H1 (cell line): ENCODE measurements at regions not wholly inside any gene's neighbourhood (a gene's known extent, or its start where the extent isn't known, plus 50 kb on each side); places are given as distances from the start of the nearest gene placed in this dataset.

Experiments used
- CTCF ChIA-PET: fragments of 300-600 bp; sonication (Branson Sonifier 250); formaldehyde crosslinking; loops from one replicate; lab custom pipeline; 2021; ENCODE audit not compliant: partially characterized antibody; lab: Charles Lee
- POLR2A ChIA-PET: fragments of 300-600 bp; sonication (Branson Sonifier 250); formaldehyde crosslinking; loops from one replicate; lab custom pipeline; 2021; ENCODE audit warnings: inconsistent platforms; ENCODE audit not compliant: partially characterized antibody; lab: Charles Lee
- DNase-seq, 2 experiments: peaks; one replicate each; pipeline versions ENCODE4 v3.0.0 to v3.0.0-alpha.2; 2010 to 2022; ENCODE audit warnings: low spot score in 2 of 2, low read depth in 1 of 2, mixed read lengths in 1 of 2
- FAIRE-seq: peaks from 2 replicates; lab custom pipeline; 2011; peaks lifted over from hg19 to GRCh38; lab: Jason Lieb, UNC
- H2AFZ ChIP-seq: 2 replicates; pipeline ENCODE4 v1.8.1; 2012; ENCODE audit warnings: low read length, inconsistent platforms
- H2AK5ac ChIP-seq: 2 replicates; pipeline ENCODE4 v1.6.1; 2013; ENCODE audit warnings: low read depth, low read length
- H2BK120ac ChIP-seq: replicated peaks from 2 replicates; pipeline ENCODE3; 2013; ENCODE audit warnings: low read depth, low read length, inconsistent platforms
- H2BK12ac ChIP-seq: 2 replicates; pipeline ENCODE4 v1.6.1; 2013; ENCODE audit warnings: low read depth, low read length
- H2BK15ac ChIP-seq: 2 replicates; pipeline ENCODE4 v1.6.1; 2013; ENCODE audit warnings: low read length
- H2BK20ac ChIP-seq: 2 replicates; pipeline ENCODE4 v1.6.1; 2013; ENCODE audit warnings: low read length
- H2BK5ac ChIP-seq: 2 replicates; pipeline ENCODE4 v1.6.1; 2013; ENCODE audit warnings: low read depth, low read length
- H3K14ac ChIP-seq: 2 replicates; pipeline ENCODE4 v1.6.1; 2013; ENCODE audit warnings: inconsistent platforms; ENCODE audit not compliant: insufficient read length
- H3K18ac ChIP-seq: 2 replicates; pipeline ENCODE4 v1.6.1; 2013; ENCODE audit warnings: low read length; ENCODE audit errors: extremely low read depth
- H3K23ac ChIP-seq: 2 replicates; pipeline ENCODE4 v1.6.1; 2013; ENCODE audit warnings: inconsistent platforms; ENCODE audit not compliant: insufficient read length
- H3K23me2 ChIP-seq: 2 replicates; pipeline ENCODE4 v1.6.1; 2013; ENCODE audit warnings: low read depth, low read length
- H3K27ac ChIP-seq: 2 replicates; pipeline ENCODE4 v1.6.1; 2011; ENCODE audit warnings: low read depth, low read length, inconsistent platforms
- H3K27me3 ChIP-seq, 4 experiments: replicated peaks in 1 of 4; 1 replicate in 1 of 4; 2 replicates in 3 of 4; pipeline versions ENCODE4 v1.6.1 to v1.8.1; 2011 to 2013; ENCODE audit warnings: low read length in 3 of 4, mild to moderate bottlenecking in 3 of 4, inconsistent platforms in 2 of 4, mixed read lengths in 2 of 4, moderate library complexity in 1 of 4; ENCODE audit not compliant: control insufficient read depth in 3 of 4, insufficient read depth in 3 of 4; ENCODE audit errors: extremely low read depth in 1 of 4
- H3K36me3 ChIP-seq, 4 experiments: 2 replicates each; pipeline versions ENCODE4 v1.6.1 to v1.8.1; 2011 to 2013; ENCODE audit warnings: mild to moderate bottlenecking in 4 of 4, low read length in 3 of 4, moderate library complexity in 2 of 4, control low read depth in 1 of 4, inconsistent platforms in 1 of 4; ENCODE audit not compliant: insufficient read depth in 4 of 4, control insufficient read depth in 2 of 4
- H3K4ac ChIP-seq: replicated peaks from 2 replicates; pipeline ENCODE3; 2013; ENCODE audit warnings: low read length, low read depth, mixed read lengths, inconsistent platforms; ENCODE audit not compliant: insufficient read length
- H3K4me1 ChIP-seq, 4 experiments: replicated peaks in 1 of 4; 1 replicate in 1 of 4; 2 replicates in 3 of 4; pipeline versions ENCODE4 v1.6.1 to v1.8.1; 2011 to 2013; ENCODE audit warnings: low read length in 3 of 4, inconsistent platforms in 2 of 4, mixed read lengths in 1 of 4; ENCODE audit not compliant: insufficient read depth in 4 of 4, control insufficient read depth in 3 of 4
- H3K4me2 ChIP-seq, 2 experiments: 2 replicates each; pipeline versions ENCODE4 v1.6.1 to v1.8.1; 2011 to 2013; ENCODE audit warnings: low read depth in 2 of 2, low read length in 2 of 2, control low read depth in 1 of 2, inconsistent platforms in 1 of 2, mild to moderate bottlenecking in 1 of 2; ENCODE audit not compliant: insufficient read depth in 1 of 2
- H3K4me3 ChIP-seq, 4 experiments: fragments of 200-600, 300-600 bp in 1 of 4; sonication (generic), shearing (Covaris generic), sonication (Bioruptor Twin) in 1 of 4; 2 replicates each; pipeline versions ENCODE4 v1.5.1 to v1.8.1; 2011 to 2016; ENCODE audit warnings: low read length in 4 of 4, low read depth in 3 of 4, control low read depth in 2 of 4, inconsistent platforms in 2 of 4, mild to moderate bottlenecking in 2 of 4, mixed read lengths in 1 of 4, moderate library complexity in 1 of 4; ENCODE audit not compliant: insufficient read depth in 2 of 4; ENCODE audit errors: extremely low read depth in 1 of 4
- H3K56ac ChIP-seq: replicated peaks from 2 replicates; pipeline ENCODE3; 2013; ENCODE audit warnings: low read depth, mild to moderate bottlenecking, mixed read lengths, low read length, inconsistent platforms; ENCODE audit not compliant: insufficient read length
- H3K79me1 ChIP-seq: 2 replicates; pipeline ENCODE4 v1.6.1; 2013; ENCODE audit warnings: low read depth, low read length, control low read depth
- H3K79me2 ChIP-seq, 2 experiments: 2 replicates each; pipeline versions ENCODE4 v1.6.1 to v1.8.1; 2012 to 2013; ENCODE audit warnings: low read length in 2 of 2, mild to moderate bottlenecking in 2 of 2, inconsistent platforms in 1 of 2; ENCODE audit not compliant: insufficient read depth in 2 of 2, control insufficient read depth in 1 of 2
- H3K9ac ChIP-seq, 4 experiments: replicated peaks in 1 of 4; 1 replicate in 1 of 4; 2 replicates in 3 of 4; pipeline versions ENCODE4 v1.6.1 to v1.8.1; 2011 to 2013; ENCODE audit warnings: low read depth in 3 of 4, low read length in 3 of 4, control low read depth in 2 of 4, mild to moderate bottlenecking in 2 of 4, moderate library complexity in 2 of 4, inconsistent platforms in 1 of 4; ENCODE audit errors: extremely low read depth in 1 of 4
- H3K9me3 ChIP-seq, 2 experiments: 2 replicates each; pipeline versions ENCODE4 v1.6.1 to v1.8.1; 2012 to 2013; ENCODE audit warnings: mild to moderate bottlenecking in 2 of 2, moderate library complexity in 2 of 2, control low read depth in 1 of 2, inconsistent platforms in 1 of 2, low read depth in 1 of 2, low read length in 1 of 2, mixed read lengths in 1 of 2; ENCODE audit not compliant: insufficient read depth in 2 of 2
- H4K20me1 ChIP-seq, 2 experiments: replicated peaks in 1 of 2; 2 replicates each; pipeline versions ENCODE3 to v1.8.1; 2011 to 2013; ENCODE audit warnings: inconsistent platforms in 2 of 2, low read length in 2 of 2, mild to moderate bottlenecking in 1 of 2; ENCODE audit not compliant: insufficient read depth in 2 of 2, control insufficient read depth in 1 of 2
- H4K5ac ChIP-seq: 2 replicates; pipeline ENCODE4 v1.6.1; 2013; ENCODE audit warnings: low read length, low read depth, mixed read lengths, inconsistent platforms; ENCODE audit not compliant: insufficient read length
- H4K8ac ChIP-seq: 2 replicates; pipeline ENCODE4 v1.8.0; 2013; ENCODE audit warnings: mild to moderate bottlenecking, moderate library complexity, low read length, inconsistent platforms; ENCODE audit not compliant: insufficient read depth; ENCODE audit errors: extremely low read depth
- H4K91ac ChIP-seq: replicated peaks from 2 replicates; pipeline ENCODE3; 2013; ENCODE audit warnings: low read length, mixed read lengths, inconsistent platforms; ENCODE audit not compliant: insufficient read length
- BACH1 ChIP-seq: IDR thresholded peaks from 2 replicates; pipeline ENCODE4 v1.6.1; 2012; ENCODE audit warnings: low read length, improper control_type of control experiment
- CHD1 ChIP-seq: IDR thresholded peaks from 2 replicates; pipeline ENCODE4 v1.6.1; 2012; ENCODE audit warnings: low read depth, low read length, improper control_type of control experiment
- HDAC2 ChIP-seq, 2 experiments: fragments of 300-600 bp in 1 of 2; sonication (generic) in 1 of 2; IDR thresholded peaks; 2 replicates each; pipeline ENCODE4 v1.6.1; 2011 to 2012; ENCODE audit warnings: low read depth in 2 of 2, low read length in 2 of 2, mild to moderate bottlenecking in 2 of 2, moderate library complexity in 2 of 2, borderline replicate concordance in 1 of 2, inconsistent platforms in 1 of 2
- RBBP5 ChIP-seq: IDR thresholded peaks from 2 replicates; pipeline ENCODE4 v1.7.1; 2012; ENCODE audit warnings: low read depth, mild to moderate bottlenecking, inconsistent platforms, low read length, moderate library complexity, borderline replicate concordance
- WGBS, 2 experiments: shearing (Covaris generic) in 1 of 2; methylation state at CpG; one replicate each; pipeline versions ENCODE4 v1.1.6 to v1.1.7; 2013 to 2015; ENCODE audit warnings: low lambda C conversion rate in 2 of 2, mixed read lengths in 2 of 2, inconsistent platforms in 1 of 2, low coverage in 1 of 2, missing lambda C conversion rate in 1 of 2; ENCODE audit not compliant: insufficient replicate concordance in 2 of 2, insufficient coverage in 1 of 2, insufficient read length in 1 of 2; ENCODE audit errors: extremely low coverage in 1 of 2, missing lambda C conversion rate in 1 of 2; 5-methylcytosine and 5-hydroxymethylcytosine counted together
- TF ChIP-seq, protein P1 (sequence below): IDR thresholded peaks from 2 replicates; pipeline ENCODE4 v1.6.1; 2012; ENCODE audit warnings: inconsistent platforms

- H3K23ac ChIP-seq, result no peak overlapping the region
- WGBS, 2 experiments, result 91% methylated on average over 19 of the region's 19 CpGs; no CpG with 5 or more reads in 1 of the 2 experiments
- H3K4me1 ChIP-seq, result no peaks in the 10 kb centered on the region
- no peaks in the 10 kb centered on the region for H4K20me1 ChIP-seq
- H2BK120ac ChIP-seq, result no peak overlapping the region
- H3K27ac ChIP-seq, result no peak overlapping the region
- no peaks in the 10 kb centered on the region for H3K27me3 ChIP-seq
- FAIRE-seq (no peak), DNase-seq (peak in 1 of 2 experiments; percentile 10)
- ChIA-PET CTCF (no interaction called here), POLR2A (interaction anchor here (1.1 kb wide), 1 partner anchor 14 kb away, joined by 3 read pairs; no protein-coding TSS in a partner anchor)
- H4K8ac ChIP-seq, result no peak overlapping the region
- H3K56ac ChIP-seq, result no peak overlapping the region
- 0 out of 7 replicates have a peak overlapping the region, but pooled peaks of 1 of the 4 experiments have one; percentile 3 for H3K9ac ChIP-seq
- H3K79me2 ChIP-seq, result no peaks in the 10 kb centered on the region
- H3K9me3 ChIP-seq, result no peaks in the 10 kb centered on the region
- no peak overlapping the region for H4K91ac ChIP-seq
- no peak overlapping the region for H4K5ac ChIP-seq
- no peaks in the 10 kb centered on the region for H3K23me2 ChIP-seq
- no peak overlapping the region for H3K4me3 ChIP-seq
- no peak overlapping the region for H3K4me2 ChIP-seq
- H2BK15ac ChIP-seq, result no peak overlapping the region
- TF ChIP-seq BACH1 (no peak), RBBP5 (no peak), CHD1 (no peak), HDAC2 (IDR thresholded peaks at IDR 0.05; ENCODE audit: borderline replicate concordance in 1 of 2, low read depth in 2 of 2, low read length in 2 of 2) (no peak)
- TF ChIP-seq, protein P1, sequence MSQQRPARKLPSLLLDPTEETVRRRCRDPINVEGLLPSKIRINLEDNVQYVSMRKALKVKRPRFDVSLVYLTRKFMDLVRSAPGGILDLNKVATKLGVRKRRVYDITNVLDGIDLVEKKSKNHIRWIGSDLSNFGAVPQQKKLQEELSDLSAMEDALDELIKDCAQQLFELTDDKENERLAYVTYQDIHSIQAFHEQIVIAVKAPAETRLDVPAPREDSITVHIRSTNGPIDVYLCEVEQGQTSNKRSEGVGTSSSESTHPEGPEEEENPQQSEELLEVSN, result no peak
- TF ChIP-seq, all 59 proteins: peak for 0
- H3K79me1 ChIP-seq, result no peaks in the 10 kb centered on the region
- no peaks in the 10 kb centered on the region for H3K36me3 ChIP-seq
- H3K14ac ChIP-seq, result no peak overlapping the region
- H2AK5ac ChIP-seq, result no peak overlapping the region
- peak overlapping the region; percentile 89; the same call in 1 of the 2 replicates for H2AFZ ChIP-seq
- H2BK5ac ChIP-seq, result no peak overlapping the region
- no peak overlapping the region; the same call in 1 of the 2 replicates for H2BK12ac ChIP-seq
- no peak overlapping the region for H3K18ac ChIP-seq
- no peak overlapping the region for H3K4ac ChIP-seq
- H2BK20ac ChIP-seq, result no peak overlapping the region
Measured at GRCh38 chr10:8365935-8366911, 311.7 kb downstream of the GATA3 start.
